GM12878 (cell line): ENCODE measurements at regions not wholly inside any gene's neighbourhood (a gene's known extent, or its start where the extent isn't known, plus 50 kb on each side); places are given as distances from the start of the nearest gene placed in this dataset.

ENCODE experiments used
- ATF3 ChIP-seq: IDR thresholded peaks from 2 replicates; pipeline ENCODE4 v1.6.1; 2011; ENCODE audit warnings: low read depth, mild to moderate bottlenecking, low read length, moderate library complexity, borderline replicate concordance; ENCODE audit errors: extremely low read depth
- CTCF ChIP-seq, 3 experiments: IDR thresholded peaks in 2 of 3; conservative IDR thresholded peaks in 1 of 3; 2 replicates each; pipeline ENCODE4 v1.5.1; 2011; ENCODE audit warnings: low read depth in 3 of 3, low read length in 3 of 3, mild to moderate bottlenecking in 3 of 3, control low read depth in 2 of 3, moderate library complexity in 2 of 3, inconsistent platforms in 1 of 3, mixed read lengths in 1 of 3; ENCODE audit not compliant: control insufficient read depth in 2 of 3, insufficient read depth in 1 of 3; ENCODE audit errors: extremely low read depth in 1 of 3
- ELK1 ChIP-seq: IDR thresholded peaks from 2 replicates; pipeline ENCODE4 v1.6.1; 2012; ENCODE audit warnings: low read depth, low read length, improper control_type of control experiment
- EZH2 ChIP-seq: IDR thresholded peaks from 2 replicates; pipeline ENCODE4 v1.6.1; 2012; ENCODE audit warnings: low read depth, mild to moderate bottlenecking, control low read depth, inconsistent platforms, low read length, borderline replicate concordance; ENCODE audit not compliant: control insufficient read depth
- FOXK2 ChIP-seq: fragments of 450-650 bp; IDR thresholded peaks from 2 replicates; pipeline ENCODE4 v1.6.1; 2017; ENCODE audit warnings: mild to moderate bottlenecking, moderate library complexity
- POLR2A ChIP-seq: IDR thresholded peaks from 2 replicates; pipeline ENCODE4 v1.6.1; 2011; ENCODE audit warnings: low read depth, mild to moderate bottlenecking, low read length
- POLR2AphosphoS2 ChIP-seq: IDR thresholded peaks from 2 replicates; pipeline ENCODE4 v1.6.1; 2011; ENCODE audit warnings: low read depth, mild to moderate bottlenecking, low read length, improper control_type of control experiment, moderate library complexity
- SREBF1 ChIP-seq: IDR thresholded peaks from 2 replicates; pipeline ENCODE4 v1.6.1; 2012; ENCODE audit warnings: mild to moderate bottlenecking, low read length
- TCF12 ChIP-seq: IDR thresholded peaks from 2 replicates; pipeline ENCODE4 v1.6.1; 2011; ENCODE audit warnings: low read depth, mild to moderate bottlenecking, low read length
- ZBTB4 ChIP-seq: fragments of 450-650 bp; formaldehyde crosslinking; IDR thresholded peaks from 2 replicates; pipeline ENCODE4 v1.4.0; 2022; ENCODE audit warnings: mild to moderate bottlenecking, moderate library complexity

DNA sequence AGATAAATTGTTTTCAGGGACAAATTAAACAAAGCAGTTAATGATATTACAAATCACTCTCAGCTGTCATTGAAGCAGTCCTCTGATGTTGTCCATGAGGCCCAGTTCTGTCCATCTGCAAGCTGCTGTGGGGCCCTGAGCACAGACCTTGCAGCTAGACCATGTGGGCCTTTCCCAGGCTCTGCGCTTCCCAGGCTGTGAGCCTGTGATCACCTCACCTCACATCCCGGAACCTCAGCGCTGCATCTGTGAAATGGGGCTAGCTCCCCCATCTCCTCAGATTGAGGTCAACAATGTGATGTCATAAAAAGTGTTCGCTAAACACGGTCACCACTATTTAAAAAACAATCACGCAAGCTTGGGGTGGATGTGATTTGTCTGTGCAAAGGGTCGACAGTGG is 51.9 kb upstream of the UQCRFS1 start:
- no peak for TF ChIP-seq CTCF (IDR thresholded peaks at IDR 0.05 in 2 of 3, conservative IDR thresholded peaks at IDR 0.05 in 1 of 3; ENCODE audit: control insufficient read depth in 2 of 3, extremely low read depth in 1 of 3, insufficient read depth in 1 of 3, low read depth in 3 of 3, low read length in 3 of 3)
- TF ChIP-seq TCF12, result no peak
- TF ChIP-seq FOXK2, result no peak
- no peak for TF ChIP-seq EZH2
- no peak for TF ChIP-seq ATF3
- TF ChIP-seq ZBTB4 (CRISPR knock-in tag), result no peak
- no peak for TF ChIP-seq POLR2AphosphoS2
- TF ChIP-seq ELK1, result no peak
- TF ChIP-seq POLR2A, result no peak
- no peak for TF ChIP-seq SREBF1
